H1 (cell line): ENCODE measurements at regions not wholly inside any gene's neighbourhood (a gene's known extent, or its start where the extent isn't known, plus 50 kb on each side); places are given as distances from the start of the nearest gene placed in this dataset.

ENCODE experiments used
- CTCF ChIA-PET: fragments of 300-600 bp; sonication (Branson Sonifier 250); formaldehyde crosslinking; loops from one replicate; lab custom pipeline; 2021; ENCODE audit not compliant: partially characterized antibody; lab: Charles Lee
- POLR2A ChIA-PET: fragments of 300-600 bp; sonication (Branson Sonifier 250); formaldehyde crosslinking; loops from one replicate; lab custom pipeline; 2021; ENCODE audit warnings: inconsistent platforms; ENCODE audit not compliant: partially characterized antibody; lab: Charles Lee
- DNase-seq, 2 experiments: peaks; one replicate each; pipeline versions ENCODE4 v3.0.0 to v3.0.0-alpha.2; 2010 to 2022; ENCODE audit warnings: low spot score in 2 of 2, low read depth in 1 of 2, mixed read lengths in 1 of 2
- FAIRE-seq: peaks from 2 replicates; lab custom pipeline; 2011; peaks lifted over from hg19 to GRCh38; lab: Jason Lieb, UNC
- H2AFZ ChIP-seq: 2 replicates; pipeline ENCODE4 v1.8.1; 2012; ENCODE audit warnings: low read length, inconsistent platforms
- H2AK5ac ChIP-seq: 2 replicates; pipeline ENCODE4 v1.6.1; 2013; ENCODE audit warnings: low read depth, low read length
- H2BK120ac ChIP-seq: replicated peaks from 2 replicates; pipeline ENCODE3; 2013; ENCODE audit warnings: low read depth, low read length, inconsistent platforms
- H2BK12ac ChIP-seq: 2 replicates; pipeline ENCODE4 v1.6.1; 2013; ENCODE audit warnings: low read depth, low read length
- H2BK15ac ChIP-seq: 2 replicates; pipeline ENCODE4 v1.6.1; 2013; ENCODE audit warnings: low read length
- H2BK20ac ChIP-seq: 2 replicates; pipeline ENCODE4 v1.6.1; 2013; ENCODE audit warnings: low read length
- H2BK5ac ChIP-seq: 2 replicates; pipeline ENCODE4 v1.6.1; 2013; ENCODE audit warnings: low read depth, low read length
- H3K14ac ChIP-seq: 2 replicates; pipeline ENCODE4 v1.6.1; 2013; ENCODE audit warnings: inconsistent platforms; ENCODE audit not compliant: insufficient read length
- H3K18ac ChIP-seq: 2 replicates; pipeline ENCODE4 v1.6.1; 2013; ENCODE audit warnings: low read length; ENCODE audit errors: extremely low read depth
- H3K23ac ChIP-seq: 2 replicates; pipeline ENCODE4 v1.6.1; 2013; ENCODE audit warnings: inconsistent platforms; ENCODE audit not compliant: insufficient read length
- H3K23me2 ChIP-seq: 2 replicates; pipeline ENCODE4 v1.6.1; 2013; ENCODE audit warnings: low read depth, low read length
- H3K27ac ChIP-seq: 2 replicates; pipeline ENCODE4 v1.6.1; 2011; ENCODE audit warnings: low read depth, low read length, inconsistent platforms
- H3K27me3 ChIP-seq, 4 experiments: replicated peaks in 1 of 4; 1 replicate in 1 of 4; 2 replicates in 3 of 4; pipeline versions ENCODE4 v1.6.1 to v1.8.1; 2011 to 2013; ENCODE audit warnings: low read length in 3 of 4, mild to moderate bottlenecking in 3 of 4, inconsistent platforms in 2 of 4, mixed read lengths in 2 of 4, moderate library complexity in 1 of 4; ENCODE audit not compliant: control insufficient read depth in 3 of 4, insufficient read depth in 3 of 4; ENCODE audit errors: extremely low read depth in 1 of 4
- H3K36me3 ChIP-seq, 4 experiments: 2 replicates each; pipeline versions ENCODE4 v1.6.1 to v1.8.1; 2011 to 2013; ENCODE audit warnings: mild to moderate bottlenecking in 4 of 4, low read length in 3 of 4, moderate library complexity in 2 of 4, control low read depth in 1 of 4, inconsistent platforms in 1 of 4; ENCODE audit not compliant: insufficient read depth in 4 of 4, control insufficient read depth in 2 of 4
- H3K4ac ChIP-seq: replicated peaks from 2 replicates; pipeline ENCODE3; 2013; ENCODE audit warnings: low read length, low read depth, mixed read lengths, inconsistent platforms; ENCODE audit not compliant: insufficient read length
- H3K4me1 ChIP-seq, 4 experiments: replicated peaks in 1 of 4; 1 replicate in 1 of 4; 2 replicates in 3 of 4; pipeline versions ENCODE4 v1.6.1 to v1.8.1; 2011 to 2013; ENCODE audit warnings: low read length in 3 of 4, inconsistent platforms in 2 of 4, mixed read lengths in 1 of 4; ENCODE audit not compliant: insufficient read depth in 4 of 4, control insufficient read depth in 3 of 4
- H3K4me2 ChIP-seq, 2 experiments: 2 replicates each; pipeline versions ENCODE4 v1.6.1 to v1.8.1; 2011 to 2013; ENCODE audit warnings: low read depth in 2 of 2, low read length in 2 of 2, control low read depth in 1 of 2, inconsistent platforms in 1 of 2, mild to moderate bottlenecking in 1 of 2; ENCODE audit not compliant: insufficient read depth in 1 of 2
- H3K4me3 ChIP-seq, 4 experiments: fragments of 200-600, 300-600 bp in 1 of 4; sonication (generic), shearing (Covaris generic), sonication (Bioruptor Twin) in 1 of 4; 2 replicates each; pipeline versions ENCODE4 v1.5.1 to v1.8.1; 2011 to 2016; ENCODE audit warnings: low read length in 4 of 4, low read depth in 3 of 4, control low read depth in 2 of 4, inconsistent platforms in 2 of 4, mild to moderate bottlenecking in 2 of 4, mixed read lengths in 1 of 4, moderate library complexity in 1 of 4; ENCODE audit not compliant: insufficient read depth in 2 of 4; ENCODE audit errors: extremely low read depth in 1 of 4
- H3K56ac ChIP-seq: replicated peaks from 2 replicates; pipeline ENCODE3; 2013; ENCODE audit warnings: low read depth, mild to moderate bottlenecking, mixed read lengths, low read length, inconsistent platforms; ENCODE audit not compliant: insufficient read length
- H3K79me1 ChIP-seq: 2 replicates; pipeline ENCODE4 v1.6.1; 2013; ENCODE audit warnings: low read depth, low read length, control low read depth
- H3K79me2 ChIP-seq, 2 experiments: 2 replicates each; pipeline versions ENCODE4 v1.6.1 to v1.8.1; 2012 to 2013; ENCODE audit warnings: low read length in 2 of 2, mild to moderate bottlenecking in 2 of 2, inconsistent platforms in 1 of 2; ENCODE audit not compliant: insufficient read depth in 2 of 2, control insufficient read depth in 1 of 2
- H3K9ac ChIP-seq, 4 experiments: replicated peaks in 1 of 4; 1 replicate in 1 of 4; 2 replicates in 3 of 4; pipeline versions ENCODE4 v1.6.1 to v1.8.1; 2011 to 2013; ENCODE audit warnings: low read depth in 3 of 4, low read length in 3 of 4, control low read depth in 2 of 4, mild to moderate bottlenecking in 2 of 4, moderate library complexity in 2 of 4, inconsistent platforms in 1 of 4; ENCODE audit errors: extremely low read depth in 1 of 4
- H3K9me3 ChIP-seq, 2 experiments: 2 replicates each; pipeline versions ENCODE4 v1.6.1 to v1.8.1; 2012 to 2013; ENCODE audit warnings: mild to moderate bottlenecking in 2 of 2, moderate library complexity in 2 of 2, control low read depth in 1 of 2, inconsistent platforms in 1 of 2, low read depth in 1 of 2, low read length in 1 of 2, mixed read lengths in 1 of 2; ENCODE audit not compliant: insufficient read depth in 2 of 2
- H4K20me1 ChIP-seq, 2 experiments: replicated peaks in 1 of 2; 2 replicates each; pipeline versions ENCODE3 to v1.8.1; 2011 to 2013; ENCODE audit warnings: inconsistent platforms in 2 of 2, low read length in 2 of 2, mild to moderate bottlenecking in 1 of 2; ENCODE audit not compliant: insufficient read depth in 2 of 2, control insufficient read depth in 1 of 2
- H4K5ac ChIP-seq: 2 replicates; pipeline ENCODE4 v1.6.1; 2013; ENCODE audit warnings: low read length, low read depth, mixed read lengths, inconsistent platforms; ENCODE audit not compliant: insufficient read length
- H4K8ac ChIP-seq: 2 replicates; pipeline ENCODE4 v1.8.0; 2013; ENCODE audit warnings: mild to moderate bottlenecking, moderate library complexity, low read length, inconsistent platforms; ENCODE audit not compliant: insufficient read depth; ENCODE audit errors: extremely low read depth
- H4K91ac ChIP-seq: replicated peaks from 2 replicates; pipeline ENCODE3; 2013; ENCODE audit warnings: low read length, mixed read lengths, inconsistent platforms; ENCODE audit not compliant: insufficient read length
- ASH2L ChIP-seq: fragments of 200-600, 300-600 bp; sonication (generic); IDR thresholded peaks from one replicate; pipeline ENCODE4 v1.7.1; 2017; ENCODE audit warnings: low read length
- BACH1 ChIP-seq: IDR thresholded peaks from 2 replicates; pipeline ENCODE4 v1.6.1; 2012; ENCODE audit warnings: low read length, improper control_type of control experiment
- FOSL1 ChIP-seq: IDR thresholded peaks from 2 replicates; pipeline ENCODE4 v1.6.1; 2011; ENCODE audit warnings: mild to moderate bottlenecking, low read depth, low read length, moderate library complexity; ENCODE audit not compliant: insufficient read depth
- GTF2F1 ChIP-seq: IDR thresholded peaks from 2 replicates; pipeline ENCODE4 v1.6.1; 2012; ENCODE audit warnings: low read depth, low read length, improper control_type of control experiment, borderline replicate concordance
- JUN ChIP-seq: IDR thresholded peaks from 2 replicates; pipeline ENCODE4 v1.6.1; 2011; ENCODE audit warnings: low read depth, mild to moderate bottlenecking, improper control_type of control experiment, low read length
- KDM1A ChIP-seq: fragments of 200-600, 300-600 bp; sonication (generic); IDR thresholded peaks from 2 replicates; pipeline ENCODE4 v1.7.1; 2016; ENCODE audit warnings: mild to moderate bottlenecking, low read length, borderline replicate concordance
- KDM4A ChIP-seq: IDR thresholded peaks from one replicate; pipeline ENCODE4 v1.7.1; 2012; ENCODE audit warnings: low read depth, mild to moderate bottlenecking, moderate library complexity, low read length, inconsistent platforms; ENCODE audit not compliant: severe bottlenecking
- POU5F1 ChIP-seq: IDR thresholded peaks from 2 replicates; pipeline ENCODE4 v1.6.1; 2011; ENCODE audit warnings: low read depth, mild to moderate bottlenecking, low read length, moderate library complexity
- SIX5 ChIP-seq: IDR thresholded peaks from 2 replicates; pipeline ENCODE4 v1.6.1; 2011; ENCODE audit warnings: mild to moderate bottlenecking, low read depth, low read length
- SP1 ChIP-seq: IDR thresholded peaks from 2 replicates; pipeline ENCODE4 v1.6.1; 2011; ENCODE audit warnings: low read depth, low read length
- SP4 ChIP-seq: IDR thresholded peaks from 2 replicates; pipeline ENCODE4 v1.6.1; 2012; ENCODE audit warnings: low read length, inconsistent platforms
- SRF ChIP-seq: IDR thresholded peaks from 2 replicates; pipeline ENCODE4 v1.6.1; 2011; ENCODE audit warnings: mild to moderate bottlenecking, low read depth, low read length, moderate library complexity
- TAF1 ChIP-seq: IDR thresholded peaks from 2 replicates; pipeline ENCODE4 v1.6.1; 2011; ENCODE audit warnings: mild to moderate bottlenecking, low read depth, low read length
- TEAD4 ChIP-seq: IDR thresholded peaks from 2 replicates; pipeline ENCODE4 v1.6.1; 2012; ENCODE audit warnings: low read depth, low read length, inconsistent platforms, mixed read lengths
- WGBS, 2 experiments: shearing (Covaris generic) in 1 of 2; methylation state at CpG; one replicate each; pipeline versions ENCODE4 v1.1.6 to v1.1.7; 2013 to 2015; ENCODE audit warnings: low lambda C conversion rate in 2 of 2, mixed read lengths in 2 of 2, inconsistent platforms in 1 of 2, low coverage in 1 of 2, missing lambda C conversion rate in 1 of 2; ENCODE audit not compliant: insufficient replicate concordance in 2 of 2, insufficient coverage in 1 of 2, insufficient read length in 1 of 2; ENCODE audit errors: extremely low coverage in 1 of 2, missing lambda C conversion rate in 1 of 2; 5-methylcytosine and 5-hydroxymethylcytosine counted together

DNA sequence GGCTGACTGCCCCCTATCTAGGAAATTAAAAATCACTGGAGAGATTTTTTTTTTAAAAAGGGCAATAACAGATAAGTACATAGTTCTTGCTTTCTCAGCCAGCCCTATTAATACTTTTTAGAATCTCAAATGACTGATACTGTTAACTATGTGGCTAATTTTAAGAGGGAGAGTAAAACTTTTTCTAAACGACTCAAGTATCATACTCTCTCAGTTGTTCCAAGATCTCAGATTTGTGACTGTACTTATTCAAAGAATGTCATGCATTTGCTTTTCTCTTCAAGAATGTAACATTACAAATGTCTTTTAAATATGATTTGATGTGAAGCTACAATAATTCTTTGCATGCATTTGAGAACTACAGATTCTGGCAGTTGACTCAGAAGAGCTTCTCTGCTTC lies 55.4 kb upstream of the RAB11FIP2 start:
- Histone ChIP-seq H3K9ac (no peak overlapping the region), H3K36me3 (no peaks in the 10 kb centered on the region), H2BK15ac (no peak overlapping the region), H3K4me1 (no peaks in the 10 kb centered on the region), H2BK12ac (no peak overlapping the region), H4K8ac (no peak overlapping the region), H3K18ac (no peak overlapping the region), H4K20me1 (no peaks in the 10 kb centered on the region), H3K27me3 (no peaks in the 10 kb centered on the region), H3K14ac (no peak overlapping the region), H3K4me2 (no peak overlapping the region), H2AK5ac (no peak overlapping the region), H3K9me3 (peaks cover 3% of the 10 kb centered on the region in 2 experiments; a peak in 3 of 4 replicates), H4K91ac (no peak overlapping the region), H2BK120ac (no peak overlapping the region), H3K4me3 (no peak overlapping the region), H3K23me2 (no peaks in the 10 kb centered on the region), H2BK5ac (no peak overlapping the region), H3K79me1 (no peaks in the 10 kb centered on the region), H3K4ac (no peak overlapping the region), H3K79me2 (no peaks in the 10 kb centered on the region), H4K5ac (no peak overlapping the region)
- ChIA-PET CTCF (interaction anchor here (0.7 kb wide), 1 partner anchor 137 kb away, joined by 3 read pairs; no protein-coding TSS in a partner anchor), POLR2A (no interaction called here)
- no peak for DNase-seq
- WGBS, 2 experiments = 89% methylated on average over 1 of the region's 1 CpG; no CpG with 5 or more reads in 1 of the 2 experiments
- no peak for FAIRE-seq
- TF ChIP-seq FOSL1 (no peak), SP4 (no peak), POU5F1 (no peak), SP1 (no peak), TAF1 (no peak), KDM1A (no peak), KDM4A (no peak), GTF2F1 (no peak), BACH1 (no peak), ASH2L (no peak), SIX5 (no peak), JUN (no peak), TEAD4 (no peak), SRF (no peak)
- TF ChIP-seq, all 59 proteins: peak for 0
- H3K56ac ChIP-seq = no peak overlapping the region
- H2AFZ ChIP-seq = no peak overlapping the region
- no peak overlapping the region for H3K27ac ChIP-seq
- H3K23ac ChIP-seq = no peak overlapping the region
- no peak overlapping the region for H2BK20ac ChIP-seq
